HepG2 (cell line): ENCODE measurements at regions not wholly inside any gene's neighbourhood (a gene's known extent, or its start where the extent isn't known, plus 50 kb on each side); places are given as distances from the start of the nearest gene placed in this dataset.

Source experiments
- ATAC-seq: fragments of 200-7000 bp; cut with Tn5 transposase; 3 replicates; pipeline ENCODE4 v1.9.1; 2020; ENCODE audit warnings: mild to moderate bottlenecking, moderate library complexity
- BruUV-seq: library from RNA; stranded (reverse); fragments of 400-500 nt; replicated peaks from 2 replicates; lab custom pipeline; 2021; lab: Mats Ljungman, UMichigan
- CTCF ChIA-PET: fragments of 300-600 bp; formaldehyde crosslinking; extraction: SDS; loops from one replicate; lab custom pipeline; 2021; ENCODE audit warnings: low total read pairs, inconsistent platforms, low intra/inter-chr PET ratio; lab: Yijun Ruan, JAX
- POLR2A ChIA-PET: fragments of 350-600 bp; sonication (Branson Sonifier 250); formaldehyde crosslinking; loops from one replicate; lab custom pipeline; 2020; ENCODE audit warnings: antibody characterized with exemption, inconsistent platforms; lab: Yijun Ruan, JAX
- DNase-seq: peaks from one replicate; pipeline ENCODE4 v3.0.0-alpha.2; 2015; ENCODE audit warnings: low spot score
- FAIRE-seq: peaks from 3 replicates; lab custom pipeline; 2011; peaks lifted over from hg19 to GRCh38; lab: Jason Lieb, UNC
- H2AFZ ChIP-seq: one replicate; pipeline ENCODE4 v1.6.1; 2011; ENCODE audit warnings: low read length, inconsistent platforms
- H3K27ac ChIP-seq: fragments of 300-600 bp; 3 replicates; pipeline ENCODE4 v1.8.0; 2011; ENCODE audit warnings: mixed run types, mild to moderate bottlenecking, mixed read lengths, low read length, inconsistent platforms; ENCODE audit not compliant: insufficient read depth; ENCODE audit errors: extremely low read length
- H3K27me3 ChIP-seq, 2 experiments: fragments of 200-600 bp in 1 of 2; 2 replicates in 1 of 2; 3 replicates in 1 of 2; pipeline versions ENCODE4 v1.6.0 to v1.8.0; 2011; ENCODE audit warnings: low read length in 2 of 2, mild to moderate bottlenecking in 2 of 2, moderate library complexity in 2 of 2, inconsistent platforms in 1 of 2; ENCODE audit not compliant: insufficient read depth in 2 of 2, control insufficient read depth in 1 of 2
- H3K36me3 ChIP-seq, 2 experiments: fragments of 200-600 bp in 1 of 2; replicated peaks in 1 of 2; 2 replicates in 1 of 2; 3 replicates in 1 of 2; pipeline versions ENCODE4 v1.5.1 to v1.8.0; 2011; ENCODE audit warnings: low read length in 2 of 2, inconsistent platforms in 1 of 2; ENCODE audit not compliant: insufficient read depth in 2 of 2, control insufficient read depth in 1 of 2
- H3K4me1 ChIP-seq: 2 replicates; pipeline ENCODE4 v1.5.1; 2012; ENCODE audit warnings: low read length, inconsistent platforms; ENCODE audit not compliant: insufficient read depth
- H3K4me2 ChIP-seq: 2 replicates; pipeline ENCODE4 v1.6.0; 2011; ENCODE audit warnings: low read depth, low read length, inconsistent platforms
- H3K4me3 ChIP-seq, 3 experiments: fragments of 200-600 bp in 1 of 3; sonication (generic), shearing (Covaris generic) in 1 of 3; replicated peaks in 1 of 3; 2 replicates each; pipeline ENCODE4 v1.5.1; 2011 to 2016; ENCODE audit warnings: low read length in 3 of 3, inconsistent platforms in 2 of 3, low read depth in 2 of 3, mild to moderate bottlenecking in 2 of 3, control low read depth in 1 of 3, mixed read lengths in 1 of 3; ENCODE audit not compliant: insufficient read depth in 1 of 3
- H3K79me2 ChIP-seq: one replicate; pipeline ENCODE4 v1.6.1; 2011; ENCODE audit warnings: low read length, inconsistent platforms; ENCODE audit not compliant: insufficient read depth
- H3K9ac ChIP-seq: 2 replicates; pipeline ENCODE4 v1.6.0; 2011; ENCODE audit warnings: mild to moderate bottlenecking, low read depth, low read length, inconsistent platforms; ENCODE audit not compliant: insufficient read depth
- H3K9me3 ChIP-seq: 2 replicates; pipeline ENCODE4 v1.5.1; 2012; ENCODE audit warnings: mild to moderate bottlenecking, low read length
- H4K20me1 ChIP-seq: 2 replicates; pipeline ENCODE4 v1.6.0; 2011; ENCODE audit warnings: inconsistent platforms, mild to moderate bottlenecking, low read length, moderate library complexity; ENCODE audit not compliant: insufficient read depth
- FOXP1 ChIP-seq, 2 experiments: fragments of 450-650 bp in 1 of 2; IDR thresholded peaks; 2 replicates each; pipeline ENCODE4 v1.6.1; 2017 to 2018; ENCODE audit warnings: antibody characterized with exemption in 1 of 2
- IRF2 ChIP-seq: IDR thresholded peaks from 2 replicates; pipeline ENCODE4 v1.6.1; 2018; ENCODE audit warnings: missing genetic modification reagents, missing compliant biosample characterization
- KDM5B ChIP-seq: sonication (generic); formaldehyde crosslinking; IDR thresholded peaks from 2 replicates; pipeline ENCODE4 v1.4.0; 2020; ENCODE audit warnings: missing genetic modification reagents, mild to moderate bottlenecking, borderline replicate concordance
- LCORL ChIP-seq, 2 experiments: fragments of 450-650 bp in 1 of 2; sonication (generic) in 1 of 2; formaldehyde crosslinking in 1 of 2; IDR thresholded peaks; 2 replicates each; pipeline versions ENCODE4 v1.5.0 to v1.6.1; 2017 to 2020; ENCODE audit warnings: antibody characterized with exemption in 1 of 2, missing genetic modification reagents in 1 of 2
- NFRKB ChIP-seq: fragments of 450-650 bp; IDR thresholded peaks from 2 replicates; pipeline ENCODE4 v1.6.1; 2017
- NFYC ChIP-seq: IDR thresholded peaks from 2 replicates; pipeline ENCODE4 v1.6.1; 2016; ENCODE audit warnings: missing genetic modification reagents, missing compliant biosample characterization
- NR2C2 ChIP-seq: sonication (generic); formaldehyde crosslinking; IDR thresholded peaks from 2 replicates; pipeline ENCODE4 v1.4.0; 2020; ENCODE audit warnings: missing genetic modification reagents, mild to moderate bottlenecking, moderate library complexity, borderline replicate concordance
- ZBTB49 ChIP-seq: sonication (generic); formaldehyde crosslinking; IDR thresholded peaks from 2 replicates; pipeline ENCODE4 v1.4.0; 2020; ENCODE audit warnings: missing genetic modification reagents, borderline replicate concordance
- ZNF142 ChIP-seq: sonication (generic); formaldehyde crosslinking; IDR thresholded peaks from 2 replicates; pipeline ENCODE4 v1.4.0; 2020; ENCODE audit warnings: missing genetic modification reagents
- ZNF546 ChIP-seq: sonication (generic); formaldehyde crosslinking; conservative IDR thresholded peaks from 2 replicates; pipeline ENCODE4 v1.8.1; 2023; ENCODE audit warnings: mild to moderate bottlenecking, missing genetic modification reagents
- WGBS: methylation state at CpG from one replicate; pipeline ENCODE4 v1.1.6; 2017; ENCODE audit warnings: low lambda C conversion rate; 5-methylcytosine and 5-hydroxymethylcytosine counted together
- in situ Hi-C: cut with HindIII; loops from 2 replicates; pipeline ENCODE4 v1.10.0; 2017; ENCODE audit warnings: low pct_unique_long_range_greater_than_20kb; ENCODE audit not compliant: extremely low pct_ligation_motif_present
- intact Hi-C: fragments of 100-400 bp; cut with micrococcal nuclease; formaldehyde crosslinking; loops from one replicate; pipeline ENCODE4 v1.10.0; 2022; ENCODE audit not compliant: unreplicated experiment
- TF ChIP-seq, protein P1 (sequence below): IDR thresholded peaks from 2 replicates; pipeline ENCODE4 v1.6.1; 2012; ENCODE audit warnings: inconsistent platforms

GRCh38 chr4:27678027-27678426 is 817.4 kb downstream of the STIM2 start:
- H3K36me3 ChIP-seq, result no peaks in the 10 kb centered on the region
- H3K4me1 ChIP-seq, result no peaks in the 10 kb centered on the region
- no peak overlapping the region for H3K4me2 ChIP-seq
- FAIRE-seq, result no peak
- intact Hi-C loops, result no loop called here
- DNase-seq, result no peak
- BruUV-seq, result no TSS peak
- no peaks in the 10 kb centered on the region for H3K27me3 ChIP-seq
- ChIA-PET CTCF (no interaction called here), POLR2A (no interaction called here)
- no peak for TF ChIP-seq IRF2 (CRISPR knock-in tag)
- TF ChIP-seq FOXP1 (IDR thresholded peaks at IDR 0.05), result no peak
- TF ChIP-seq FOXP1 (CRISPR knock-in tag; IDR thresholded peaks at IDR 0.05), result no peak
- TF ChIP-seq KDM5B (CRISPR knock-in tag), result no peak
- TF ChIP-seq NR2C2 (CRISPR knock-in tag), result no peak
- no peak for TF ChIP-seq ZNF546
- no peak for TF ChIP-seq NFYC
- no peak for TF ChIP-seq ZBTB49 (CRISPR knock-in tag)
- no peak for TF ChIP-seq ZNF142 (CRISPR knock-in tag)
- TF ChIP-seq NFRKB, result no peak
- TF ChIP-seq, protein P1, sequence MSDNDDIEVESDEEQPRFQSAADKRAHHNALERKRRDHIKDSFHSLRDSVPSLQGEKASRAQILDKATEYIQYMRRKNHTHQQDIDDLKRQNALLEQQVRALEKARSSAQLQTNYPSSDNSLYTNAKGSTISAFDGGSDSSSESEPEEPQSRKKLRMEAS, result no peak
- TF ChIP-seq LCORL (IDR thresholded peaks at IDR 0.05), result no peak
- no peak for TF ChIP-seq LCORL (CRISPR knock-in tag; IDR thresholded peaks at IDR 0.05)
- H2AFZ ChIP-seq, result no peak overlapping the region
- no peak overlapping the region for H3K4me3 ChIP-seq
- no peak overlapping the region for H3K9ac ChIP-seq
- no peaks in the 10 kb centered on the region for H3K9me3 ChIP-seq
- H3K27ac ChIP-seq, result no peak overlapping the region
- in situ Hi-C loops, result no loop called here
- no peaks in the 10 kb centered on the region for H4K20me1 ChIP-seq
- ATAC-seq, result no peak
- 0% methylated on average over 1 of the region's 1 CpG for WGBS
- H3K79me2 ChIP-seq, result no peaks in the 10 kb centered on the region
